GM06990 (cell line): ENCODE measurements at regions not wholly inside any gene's neighbourhood (a gene's known extent, or its start where the extent isn't known, plus 50 kb on each side); places are given as distances from the start of the nearest gene placed in this dataset.

ENCODE experiments used
- DNase-seq: peaks from one replicate; pipeline ENCODE4 v3.0.0-alpha.2; 2011; ENCODE audit not compliant: insufficient read length; ENCODE audit errors: extremely low read depth
- H3K27me3 ChIP-seq: replicated peaks from 2 replicates; pipeline ENCODE4 v1.6.0; 2011; ENCODE audit warnings: low read length; ENCODE audit not compliant: control insufficient read depth, insufficient read depth
- H3K36me3 ChIP-seq: 2 replicates; pipeline ENCODE4 v1.5.1; 2011; ENCODE audit warnings: low read length; ENCODE audit not compliant: control insufficient read depth, insufficient read depth
- H3K4me3 ChIP-seq: replicated peaks from 2 replicates; pipeline ENCODE4 v1.5.1; 2011; ENCODE audit warnings: low read depth, mild to moderate bottlenecking, control low read depth, low read length
- CTCF ChIP-seq: IDR thresholded peaks from 2 replicates; pipeline ENCODE4 v1.5.1; 2011; ENCODE audit warnings: low read length, control low read depth, mild to moderate bottlenecking, inconsistent platforms; ENCODE audit not compliant: insufficient read depth, poor library complexity, severe bottlenecking

GRCh38 chr12:62158461-62159360, 101.5 kb upstream of the USP15 start:
- no peak for TF ChIP-seq CTCF
- no peak for DNase-seq
- Histone ChIP-seq H3K36me3 (no peaks in the 10 kb centered on the region), H3K27me3 (no peaks in the 10 kb centered on the region), H3K4me3 (no peak overlapping the region)

- DNase-seq = no peak
- TF ChIP-seq CTCF = no peak
- Histone ChIP-seq H3K4me3 (no peak overlapping the region), H3K36me3 (no peaks in the 10 kb centered on the region), H3K27me3 (no peaks in the 10 kb centered on the region)
Measured at GRCh38 chr12:62162214-62162613, 98.0 kb upstream of the USP15 start.

- no peak for DNase-seq
- no peak for TF ChIP-seq CTCF
- Histone ChIP-seq H3K36me3 (no peaks in the 10 kb centered on the region), H3K27me3 (no peaks in the 10 kb centered on the region), H3K4me3 (no peak overlapping the region)
Measured at GRCh38 chr12:62163368-62163767, 96.8 kb upstream of the USP15 start.

GRCh38 chr12:62164036-62164435, 96.2 kb upstream of the USP15 start:
- Histone ChIP-seq H3K36me3 (no peaks in the 10 kb centered on the region), H3K27me3 (no peaks in the 10 kb centered on the region), H3K4me3 (no peak overlapping the region)
- no peak for DNase-seq
- no peak for TF ChIP-seq CTCF

- no peak for TF ChIP-seq CTCF
- Histone ChIP-seq H3K36me3 (no peaks in the 10 kb centered on the region), H3K27me3 (no peaks in the 10 kb centered on the region), H3K4me3 (no peak overlapping the region)
- DNase-seq = no peak
Measured at GRCh38 chr12:62166525-62166924, 93.7 kb upstream of the USP15 start.
